H9 (cell line): ENCODE measurements at regions not wholly inside any gene's neighbourhood (a gene's known extent, or its start where the extent isn't known, plus 50 kb on each side); places are given as distances from the start of the nearest gene placed in this dataset.
A peak's percentile ranks its signal among the peaks of the same experiment; 100 is the strongest.

Experiments used
- DNase-seq: peaks from one replicate; pipeline ENCODE4 v3.0.0-alpha.2; 2017
- H2AFZ ChIP-seq: one replicate; pipeline ENCODE4 v1.6.1; 2013; ENCODE audit warnings: mild to moderate bottlenecking, low read length, control low read depth, moderate library complexity
- H2AK5ac ChIP-seq: 2 replicates; pipeline ENCODE4 v1.6.1; 2013; ENCODE audit warnings: low read length, control low read depth, mixed read lengths; ENCODE audit not compliant: insufficient read length
- H2BK120ac ChIP-seq: one replicate; pipeline ENCODE4 v1.6.1; 2013; ENCODE audit warnings: low read depth, mild to moderate bottlenecking, low read length, control low read depth, inconsistent platforms; ENCODE audit not compliant: poor library complexity, severe bottlenecking
- H2BK12ac ChIP-seq: 2 replicates; pipeline ENCODE4 v1.6.1; 2013; ENCODE audit warnings: low read length, control low read depth, mixed read lengths, low read depth; ENCODE audit not compliant: insufficient read length
- H2BK15ac ChIP-seq: 2 replicates; pipeline ENCODE4 v1.6.1; 2013; ENCODE audit warnings: low read depth, low read length, control low read depth
- H2BK20ac ChIP-seq: one replicate; pipeline ENCODE4 v1.6.1; 2013; ENCODE audit warnings: low read depth, mild to moderate bottlenecking, low read length, control low read depth, inconsistent platforms; ENCODE audit not compliant: poor library complexity, severe bottlenecking
- H2BK5ac ChIP-seq: 2 replicates; pipeline ENCODE4 v1.6.1; 2013; ENCODE audit warnings: low read length, control low read depth, mixed read lengths; ENCODE audit not compliant: insufficient read length
- H3K14ac ChIP-seq: 2 replicates; pipeline ENCODE4 v1.6.1; 2013; ENCODE audit warnings: low read length, control low read depth; ENCODE audit not compliant: insufficient read depth
- H3K18ac ChIP-seq: 2 replicates; pipeline ENCODE4 v1.6.1; 2013; ENCODE audit warnings: low read depth, mild to moderate bottlenecking, mixed read lengths, low read length, control low read depth; ENCODE audit not compliant: insufficient read length
- H3K23ac ChIP-seq: 2 replicates; pipeline ENCODE4 v1.6.1; 2013; ENCODE audit warnings: low read length, control low read depth, mixed read lengths, low read depth; ENCODE audit not compliant: insufficient read length
- H3K23me2 ChIP-seq: 2 replicates; pipeline ENCODE4 v1.6.1; 2013; ENCODE audit warnings: low read depth, mild to moderate bottlenecking, mixed read lengths, low read length, control low read depth; ENCODE audit not compliant: insufficient read length, poor library complexity, severe bottlenecking
- H3K27ac ChIP-seq: 2 replicates; pipeline ENCODE4 v1.5.1; 2013; ENCODE audit warnings: low read length, control low read depth, mixed read lengths, low read depth; ENCODE audit not compliant: insufficient read length
- H3K27me3 ChIP-seq: 2 replicates; pipeline ENCODE4 v1.6.1; 2013; ENCODE audit warnings: low read length, control low read depth, inconsistent platforms; ENCODE audit not compliant: insufficient read depth
- H3K4ac ChIP-seq: 2 replicates; pipeline ENCODE4 v1.6.1; 2013; ENCODE audit warnings: low read depth, mild to moderate bottlenecking, control low read depth, inconsistent platforms, low read length, moderate library complexity
- H3K4me1 ChIP-seq: 2 replicates; pipeline ENCODE4 v1.6.1; 2013; ENCODE audit warnings: low read length, control low read depth, inconsistent platforms; ENCODE audit not compliant: insufficient read depth
- H3K4me2 ChIP-seq: 2 replicates; pipeline ENCODE4 v1.6.1; 2013; ENCODE audit warnings: low read length, control low read depth, mixed read lengths; ENCODE audit not compliant: insufficient read length, insufficient read depth
- H3K56ac ChIP-seq: 2 replicates; pipeline ENCODE4 v1.6.1; 2013; ENCODE audit warnings: low read depth, mild to moderate bottlenecking, mixed read lengths, low read length, control low read depth; ENCODE audit not compliant: insufficient read length
- H3K79me1 ChIP-seq: 2 replicates; pipeline ENCODE4 v1.6.1; 2013; ENCODE audit warnings: low read depth, mild to moderate bottlenecking, moderate library complexity, low read length, control low read depth, inconsistent platforms; ENCODE audit not compliant: insufficient read depth, poor library complexity, severe bottlenecking
- H3K79me2 ChIP-seq: 2 replicates; pipeline ENCODE4 v1.6.1; 2013; ENCODE audit warnings: low read length, control low read depth, inconsistent platforms; ENCODE audit not compliant: insufficient read depth
- H3K9ac ChIP-seq: 2 replicates; pipeline ENCODE4 v1.6.1; 2013; ENCODE audit warnings: low read length, control low read depth, mixed read lengths; ENCODE audit not compliant: insufficient read length; ENCODE audit errors: extremely low read depth
- H3K9me3 ChIP-seq: one replicate; pipeline ENCODE4 v1.6.1; 2013; ENCODE audit warnings: low read depth, low read length, inconsistent platforms; ENCODE audit not compliant: control insufficient read depth
- H3T11ph ChIP-seq: one replicate; pipeline ENCODE4 v1.6.1; 2013; ENCODE audit warnings: mild to moderate bottlenecking, low read length, control low read depth, inconsistent platforms
- H4K20me1 ChIP-seq: one replicate; pipeline ENCODE4 v1.6.1; 2013; ENCODE audit not compliant: control insufficient read depth, insufficient read length, insufficient read depth
- H4K5ac ChIP-seq: 2 replicates; pipeline ENCODE4 v1.6.1; 2013; ENCODE audit warnings: low read depth, mild to moderate bottlenecking, mixed read lengths, low read length, control low read depth; ENCODE audit not compliant: insufficient read length
- H4K8ac ChIP-seq: replicated peaks from 2 replicates; pipeline ENCODE4 v1.6.1; 2013; ENCODE audit warnings: low read length, control low read depth, mixed read lengths, low read depth; ENCODE audit not compliant: insufficient read length
- H4K91ac ChIP-seq: 2 replicates; pipeline ENCODE4 v1.6.1; 2013; ENCODE audit warnings: low read depth, mild to moderate bottlenecking, moderate library complexity, mixed read lengths, low read length, control low read depth; ENCODE audit not compliant: insufficient read length
- H3K27ac Mint-ChIP-seq, 3 experiments: 2 replicates in 2 of 3; 3 replicates in 1 of 3; pipeline ENCODE4 v1.8.0; 2020 to 2021; ENCODE audit warnings: mixed read lengths in 3 of 3, mild to moderate bottlenecking in 1 of 3, moderate library complexity in 1 of 3
- H3K27me3 Mint-ChIP-seq: 2 replicates; pipeline ENCODE4 v1.8.0; 2021; ENCODE audit warnings: low read depth, mild to moderate bottlenecking, moderate library complexity, mixed read lengths
- H3K36me3 Mint-ChIP-seq, 3 experiments: 2 replicates in 2 of 3; 3 replicates in 1 of 3; pipeline ENCODE4 v1.8.0; 2020 to 2021; ENCODE audit warnings: low read depth in 3 of 3, mixed read lengths in 3 of 3; ENCODE audit not compliant: insufficient read depth in 1 of 3
- H3K4me1 Mint-ChIP-seq, 2 experiments: 2 replicates each; pipeline ENCODE4 v1.8.0; 2020; ENCODE audit warnings: mixed read lengths in 2 of 2
- H3K4me3 Mint-ChIP-seq, 2 experiments: 2 replicates in 1 of 2; 3 replicates in 1 of 2; pipeline ENCODE4 v1.8.0; 2020 to 2021; ENCODE audit warnings: mild to moderate bottlenecking in 2 of 2, mixed read lengths in 2 of 2, moderate library complexity in 1 of 2
- H3K9me3 Mint-ChIP-seq, 2 experiments: 2 replicates in 1 of 2; 3 replicates in 1 of 2; pipeline ENCODE4 v1.8.0; 2020; ENCODE audit warnings: mild to moderate bottlenecking in 2 of 2, mixed read lengths in 2 of 2, moderate library complexity in 1 of 2
- CTCF ChIP-seq: fragments of 200-600 bp; sonication (generic); conservative IDR thresholded peaks from 3 replicates; pipeline ENCODE4 v1.8.0; 2021; ENCODE audit warnings: antibody characterized with exemption, mild to moderate bottlenecking
- WGBS: extraction: QIAGEN DNeasy Blood & Tissue Kit; methylation state at CpG from one replicate; pipeline ENCODE4 v1.1.7; 2013; ENCODE audit warnings: missing lambda C conversion rate, low lambda C conversion rate, mixed read lengths; ENCODE audit not compliant: insufficient read length; ENCODE audit errors: extremely low coverage; 5-methylcytosine and 5-hydroxymethylcytosine counted together

DNA sequence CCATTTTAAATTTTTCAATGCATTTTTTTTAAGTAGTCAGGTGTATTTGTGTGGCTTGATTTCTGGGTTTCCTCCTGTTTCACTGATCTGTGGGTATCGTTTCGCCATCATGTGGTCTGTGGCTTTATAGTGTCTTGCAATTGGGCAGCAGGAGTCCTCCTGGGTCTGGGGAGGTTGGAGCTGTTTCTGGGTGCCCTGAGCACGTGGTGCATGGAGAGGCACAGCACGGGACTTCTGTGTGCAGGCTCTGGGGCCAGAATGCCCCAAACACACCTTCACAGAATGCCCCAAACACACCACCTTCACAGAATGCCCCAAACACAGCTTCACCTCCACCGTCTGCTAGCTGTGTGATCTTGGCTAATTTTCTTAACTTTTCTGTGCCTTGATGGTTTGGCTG lies 82.6 kb upstream of the COL5A1 start:
- Histone ChIP-seq H2BK5ac (no peak overlapping the region), H4K91ac (no peak overlapping the region), H3K4me1 (no peaks in the 10 kb centered on the region), H2BK15ac (no peak overlapping the region), H3K27ac (no peak overlapping the region), H3T11ph (no peak overlapping the region), H3K79me1 (no peaks in the 10 kb centered on the region), H3K56ac (no peak overlapping the region), H4K8ac (no peak overlapping the region), H2AK5ac (no peak overlapping the region), H3K9me3 (no peaks in the 10 kb centered on the region), H2BK120ac (no peak overlapping the region), H3K79me2 (no peaks in the 10 kb centered on the region), H3K23me2 (no peaks in the 10 kb centered on the region), H3K18ac (no peak overlapping the region), H2BK20ac (no peak overlapping the region), H4K5ac (no peak overlapping the region), H3K4ac (no peak overlapping the region), H2BK12ac (no peak overlapping the region), H3K23ac (no peak overlapping the region), H3K14ac (no peak overlapping the region; the same call in 1 of the 2 replicates), H2AFZ (no peak overlapping the region), H3K9ac (no peak overlapping the region), H3K4me2 (no peak overlapping the region), H3K27me3 (no peaks in the 10 kb centered on the region), H4K20me1 (no peaks in the 10 kb centered on the region)
- H3K4me3 Mint-ChIP-seq, result no peak overlapping the region
- peaks cover 9 to 11% of the 10 kb centered on the region in 2 experiments; a peak in 4 of 5 replicates for H3K9me3 Mint-ChIP-seq
- no peak overlapping the region for H3K27ac Mint-ChIP-seq
- peak; percentile 14 for DNase-seq
- H3K4me1 Mint-ChIP-seq, result peaks cover 0 to 8% of the 10 kb centered on the region in 2 experiments; a peak in 2 of 4 replicates
- H3K36me3 Mint-ChIP-seq, result no peaks in the 10 kb centered on the region; a peak in 1 of 7 replicates
- TF ChIP-seq CTCF, result no peak
- H3K27me3 Mint-ChIP-seq, result peaks cover 6% of the 10 kb centered on the region
- WGBS, result no CpG with 5 or more reads among the region's 5 CpGs
